IMR-90 (cell line): ENCODE measurements at regions not wholly inside any gene's neighbourhood (a gene's known extent, or its start where the extent isn't known, plus 50 kb on each side); places are given as distances from the start of the nearest gene placed in this dataset.

Experiments used
- BHLHE40 ChIP-seq: fragments of 150-350 bp; IDR thresholded peaks from 2 replicates; pipeline ENCODE4 v1.6.1; 2016; ENCODE audit warnings: mild to moderate bottlenecking, low read depth, low read length
- CEBPB ChIP-seq: IDR thresholded peaks from 2 replicates; pipeline ENCODE4 v1.6.1; 2012; ENCODE audit warnings: low read depth, low read length, improper control_type of control experiment
- MAFK ChIP-seq: IDR thresholded peaks from 2 replicates; pipeline ENCODE4 v1.6.1; 2012; ENCODE audit warnings: low read depth, low read length, improper control_type of control experiment
- MAZ ChIP-seq: IDR thresholded peaks from 2 replicates; pipeline ENCODE4 v1.6.1; 2012; ENCODE audit warnings: low read depth, mild to moderate bottlenecking, low read length, improper control_type of control experiment, moderate library complexity, borderline replicate concordance
- MXI1 ChIP-seq: IDR thresholded peaks from 2 replicates; pipeline ENCODE4 v1.6.1; 2012; ENCODE audit warnings: low read depth, mild to moderate bottlenecking, low read length, moderate library complexity, borderline replicate concordance
- NFE2L2 ChIP-seq: fragments of 150-350 bp; IDR thresholded peaks from 2 replicates; pipeline ENCODE4 v1.6.1; 2016; ENCODE audit warnings: low read depth, mild to moderate bottlenecking, low read length
- POLR2A ChIP-seq: IDR thresholded peaks from 2 replicates; pipeline ENCODE4 v1.6.1; 2012; ENCODE audit warnings: mild to moderate bottlenecking, low read depth, low read length
- RAD21 ChIP-seq: IDR thresholded peaks from 2 replicates; pipeline ENCODE4 v1.6.1; 2012; ENCODE audit warnings: low read length, improper control_type of control experiment
- RFX5 ChIP-seq: IDR thresholded peaks from 2 replicates; pipeline ENCODE4 v1.8.0; 2012; ENCODE audit warnings: low read depth, mild to moderate bottlenecking, low read length, moderate library complexity
- TF ChIP-seq, protein P1 (sequence below): fragments of 150-350 bp; IDR thresholded peaks from 2 replicates; pipeline ENCODE4 v1.6.1; 2017; ENCODE audit warnings: mild to moderate bottlenecking, antibody characterized with exemption, low read length, low read depth
- TF ChIP-seq, protein P2 (sequence below): conservative IDR thresholded peaks from 2 replicates; pipeline ENCODE4 v1.5.1; 2012; ENCODE audit warnings: mild to moderate bottlenecking, low read depth, low read length, improper control_type of control experiment

DNA sequence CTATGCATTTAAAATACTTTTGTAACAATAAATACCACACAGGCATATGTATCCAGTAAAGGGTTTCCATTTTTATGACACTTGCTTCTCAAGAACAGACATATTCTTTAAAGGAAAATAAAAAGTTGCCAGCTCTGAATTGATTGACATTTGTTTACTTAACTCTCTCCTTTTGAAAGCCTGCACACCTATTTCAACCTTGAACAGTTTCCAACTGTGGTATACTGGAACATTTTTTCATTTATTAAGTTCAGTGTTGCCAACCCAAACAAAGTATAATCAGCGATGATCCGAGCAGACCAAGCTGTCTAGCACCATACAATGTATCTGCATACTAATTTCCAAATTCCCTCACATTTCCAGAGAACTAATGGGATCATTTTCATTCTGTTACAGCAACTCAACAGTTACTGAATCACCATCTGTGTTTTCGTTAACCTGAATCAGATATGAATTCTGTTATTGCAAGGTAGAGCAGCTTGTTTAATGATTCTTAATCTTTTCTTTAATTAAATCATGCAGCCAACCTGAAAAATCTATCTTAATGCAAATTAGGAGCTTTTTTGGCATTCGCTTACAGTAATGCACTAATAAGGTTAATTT is 725.5 kb upstream of the ZEB2 start:
- no peak for TF ChIP-seq RAD21
- no peak for TF ChIP-seq POLR2A
- TF ChIP-seq MXI1 = no peak
- TF ChIP-seq CEBPB = no peak
- TF ChIP-seq MAZ = no peak
- TF ChIP-seq, protein P1, sequence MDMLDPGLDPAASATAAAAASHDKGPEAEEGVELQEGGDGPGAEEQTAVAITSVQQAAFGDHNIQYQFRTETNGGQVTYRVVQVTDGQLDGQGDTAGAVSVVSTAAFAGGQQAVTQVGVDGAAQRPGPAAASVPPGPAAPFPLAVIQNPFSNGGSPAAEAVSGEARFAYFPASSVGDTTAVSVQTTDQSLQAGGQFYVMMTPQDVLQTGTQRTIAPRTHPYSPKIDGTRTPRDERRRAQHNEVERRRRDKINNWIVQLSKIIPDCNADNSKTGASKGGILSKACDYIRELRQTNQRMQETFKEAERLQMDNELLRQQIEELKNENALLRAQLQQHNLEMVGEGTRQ = no peak
- TF ChIP-seq, protein P2, sequence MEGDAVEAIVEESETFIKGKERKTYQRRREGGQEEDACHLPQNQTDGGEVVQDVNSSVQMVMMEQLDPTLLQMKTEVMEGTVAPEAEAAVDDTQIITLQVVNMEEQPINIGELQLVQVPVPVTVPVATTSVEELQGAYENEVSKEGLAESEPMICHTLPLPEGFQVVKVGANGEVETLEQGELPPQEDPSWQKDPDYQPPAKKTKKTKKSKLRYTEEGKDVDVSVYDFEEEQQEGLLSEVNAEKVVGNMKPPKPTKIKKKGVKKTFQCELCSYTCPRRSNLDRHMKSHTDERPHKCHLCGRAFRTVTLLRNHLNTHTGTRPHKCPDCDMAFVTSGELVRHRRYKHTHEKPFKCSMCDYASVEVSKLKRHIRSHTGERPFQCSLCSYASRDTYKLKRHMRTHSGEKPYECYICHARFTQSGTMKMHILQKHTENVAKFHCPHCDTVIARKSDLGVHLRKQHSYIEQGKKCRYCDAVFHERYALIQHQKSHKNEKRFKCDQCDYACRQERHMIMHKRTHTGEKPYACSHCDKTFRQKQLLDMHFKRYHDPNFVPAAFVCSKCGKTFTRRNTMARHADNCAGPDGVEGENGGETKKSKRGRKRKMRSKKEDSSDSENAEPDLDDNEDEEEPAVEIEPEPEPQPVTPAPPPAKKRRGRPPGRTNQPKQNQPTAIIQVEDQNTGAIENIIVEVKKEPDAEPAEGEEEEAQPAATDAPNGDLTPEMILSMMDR = no peak
- no peak for TF ChIP-seq MAFK
- TF ChIP-seq BHLHE40 = no peak
- no peak for TF ChIP-seq NFE2L2
- no peak for TF ChIP-seq RFX5
